ENCODE measurements at regions not wholly inside any gene's neighbourhood (a gene's known extent, or its start where the extent isn't known, plus 50 kb on each side); places are given as distances from the start of the nearest gene placed in this dataset.
"Not testable (repeated sequence)": the region's sequence is repeated elsewhere in the genome, so short reads cannot be mapped to it uniquely, and the experiment has no call there.

DNA sequence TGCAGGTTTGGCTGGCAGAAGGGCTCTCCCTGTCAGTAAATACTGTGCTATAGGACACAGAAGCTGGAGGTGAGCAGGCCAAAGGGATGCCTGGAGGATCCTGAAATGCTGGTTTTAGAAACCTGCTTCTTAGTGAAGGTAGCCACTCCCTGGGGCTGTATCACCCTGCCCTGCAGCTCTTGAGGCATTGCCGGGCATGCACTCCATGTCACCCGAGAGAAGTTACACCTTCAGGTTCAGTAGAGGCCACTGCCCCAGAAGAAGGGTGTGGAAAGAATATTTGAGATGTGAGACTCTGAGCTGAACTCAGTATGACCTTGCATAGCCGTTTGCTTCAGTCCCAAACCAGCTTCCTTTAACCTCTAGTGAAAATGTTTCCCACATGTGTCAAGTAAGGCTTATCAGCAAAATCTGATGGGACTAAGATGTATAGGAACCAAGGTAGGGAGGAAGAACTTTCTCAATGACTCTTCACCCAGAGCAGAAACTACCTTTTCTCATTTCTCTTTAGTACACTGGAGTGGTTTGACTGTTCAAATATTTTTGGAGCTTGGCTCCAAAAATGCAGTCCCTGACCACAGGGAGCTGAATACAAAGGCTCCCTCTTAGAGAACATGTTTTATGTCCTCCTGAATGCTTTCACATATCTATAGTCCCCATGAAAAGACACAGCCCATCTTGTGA lies 164.5 kb upstream of the DYRK2 start:
- H3K4me3 ChIP-seq (ENCODE audit: low read depth, low read length), result no peak overlapping the region
- no peak for TF ChIP-seq CTCF (conservative IDR thresholded peaks at IDR 0.05; ENCODE audit: low read depth, low read length)
- DNase-seq (ENCODE audit: low read depth), result no peak

GRCh38 chr12:67484791-67485480 lies 163.6 kb upstream of the DYRK2 start:
- no peak overlapping the region for H3K4me3 ChIP-seq (ENCODE audit: low read depth, low read length)
- no peak for TF ChIP-seq CTCF (conservative IDR thresholded peaks at IDR 0.05; ENCODE audit: low read depth, low read length)
- no peak for DNase-seq (ENCODE audit: low read depth)

GRCh38 chr12:67486671-67487070 lies 161.9 kb upstream of the DYRK2 start:
- no peak for DNase-seq (ENCODE audit: low read depth)
- no peak overlapping the region for H3K4me3 ChIP-seq (ENCODE audit: low read depth, low read length)
- no peak for TF ChIP-seq CTCF (conservative IDR thresholded peaks at IDR 0.05; ENCODE audit: low read depth, low read length)

GRCh38 chr12:67488349-67488748 lies 160.2 kb upstream of the DYRK2 start:
- DNase-seq (ENCODE audit: low read depth); H3K4me3 ChIP-seq (ENCODE audit: low read depth, low read length): not testable (repeated sequence)

DNA sequence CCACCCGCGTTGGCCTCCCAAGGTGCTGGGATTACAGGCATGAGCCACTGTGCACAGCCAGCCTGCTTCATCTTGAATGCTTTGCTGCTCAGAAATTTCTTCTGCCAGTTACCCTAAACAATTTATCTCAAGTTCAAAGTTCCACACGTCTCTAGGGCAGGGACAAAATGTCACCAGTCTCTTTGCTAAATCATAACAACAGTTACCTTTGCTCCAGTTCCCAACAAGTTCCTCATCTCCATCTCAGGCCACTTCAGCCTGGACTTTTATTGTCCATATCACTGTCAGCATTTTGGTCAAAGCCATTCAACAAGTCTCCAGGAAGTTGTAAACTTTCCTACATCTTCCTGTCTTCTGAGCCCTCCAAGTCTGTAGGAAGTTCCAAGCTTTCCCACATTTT lies 159.5 kb upstream of the DYRK2 start:
- H3K4me3 ChIP-seq (ENCODE audit: low read depth, low read length), result no peak overlapping the region
- DNase-seq (ENCODE audit: low read depth), result no peak
- no peak for TF ChIP-seq CTCF (conservative IDR thresholded peaks at IDR 0.05; ENCODE audit: low read depth, low read length)

GRCh38 chr12:67496581-67496980 lies 152.0 kb upstream of the DYRK2 start:
- DNase-seq (ENCODE audit: low read depth), result no peak
- H3K4me3 ChIP-seq (ENCODE audit: low read depth, low read length), result no peak overlapping the region
- TF ChIP-seq CTCF (conservative IDR thresholded peaks at IDR 0.05; ENCODE audit: low read depth, low read length), result no peak

DNA sequence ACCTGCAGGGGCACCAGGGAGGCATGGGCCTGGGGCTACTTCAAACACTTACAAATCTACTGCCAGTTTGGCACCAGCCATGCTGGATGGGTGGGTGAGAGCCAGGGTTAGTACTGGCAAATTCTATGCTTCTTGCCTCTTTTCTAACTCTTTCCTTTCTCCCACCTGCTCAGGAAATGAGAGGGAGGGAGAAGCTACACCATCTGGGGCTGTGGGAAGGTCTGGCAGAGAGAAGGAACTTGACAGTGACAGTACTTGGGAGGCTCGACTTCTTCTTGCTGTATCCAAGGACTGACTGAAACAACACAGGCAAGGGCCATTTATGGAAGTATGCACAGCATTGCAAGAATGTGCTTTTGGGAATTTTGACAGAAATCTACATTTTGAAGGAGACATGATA lies 149.6 kb upstream of the DYRK2 start:
- no peak overlapping the region for H3K4me3 ChIP-seq (ENCODE audit: low read depth, low read length)
- no peak for TF ChIP-seq CTCF (conservative IDR thresholded peaks at IDR 0.05; ENCODE audit: low read depth, low read length)
- no peak for DNase-seq (ENCODE audit: low read depth)

Data from choroid plexus epithelial cell (primary cell).